ENCODE measurements at regions not wholly inside any gene's neighbourhood (a gene's known extent, or its start where the extent isn't known, plus 50 kb on each side); places are given as distances from the start of the nearest gene placed in this dataset.

DNA sequence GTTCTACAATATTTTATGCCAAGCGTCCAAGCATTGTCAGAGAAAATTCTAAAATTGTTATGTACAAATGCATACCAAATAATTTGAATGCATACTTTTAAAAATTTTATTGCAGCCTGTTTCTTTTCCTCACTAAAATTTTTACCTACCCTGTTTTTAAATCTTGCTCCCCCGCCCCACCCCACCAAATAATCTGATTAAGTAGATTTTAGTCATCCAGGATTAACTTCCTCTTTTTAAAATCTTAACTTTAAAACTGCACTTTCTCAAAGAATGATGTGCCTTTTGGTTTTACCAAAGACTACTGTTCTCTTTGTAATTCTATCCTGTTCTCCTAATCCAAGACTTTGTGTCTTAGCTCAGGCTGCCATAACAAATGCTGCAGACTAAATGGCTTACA, 269.4 kb upstream of the FN1 start:
- no peaks in the 10 kb centered on the region for H3K79me2 ChIP-seq (ENCODE audit: control insufficient read depth in 1 of 2, insufficient read depth in 2 of 2, low read length in 2 of 2)
- H3K9me3 ChIP-seq (ENCODE audit: insufficient read depth in 2 of 2, low read depth in 1 of 2, low read length in 1 of 2), result no peaks in the 10 kb centered on the region; a peak in 1 of 4 replicates
- DNase-seq (ENCODE audit: low read depth in 1 of 2, low spot score in 2 of 2) (no peak), FAIRE-seq (no peak)
- no peak overlapping the region for H3K18ac ChIP-seq (ENCODE audit: extremely low read depth, low read length)
- no peak overlapping the region for H3K56ac ChIP-seq (replicated peaks; ENCODE audit: insufficient read length, low read depth, low read length)
- H3K9ac ChIP-seq (replicated peaks in 1 of 4; ENCODE audit: extremely low read depth in 1 of 4, low read depth in 3 of 4, low read length in 3 of 4), result no peak overlapping the region
- H3K36me3 ChIP-seq (ENCODE audit: control insufficient read depth in 2 of 4, insufficient read depth in 4 of 4, low read length in 3 of 4), result no peaks in the 10 kb centered on the region
- H2BK5ac ChIP-seq (ENCODE audit: low read depth, low read length), result no peak overlapping the region
- no peak overlapping the region for H4K91ac ChIP-seq (replicated peaks; ENCODE audit: insufficient read length, low read length)
- 88% methylated on average over 2 of the region's 2 CpGs; no CpG with 5 or more reads in 1 of the 2 experiments for WGBS, 2 experiments (ENCODE audit: extremely low coverage in 1 of 2, insufficient coverage in 1 of 2, insufficient read length in 1 of 2, insufficient replicate concordance in 2 of 2, low coverage in 1 of 2, low lambda C conversion rate in 2 of 2, missing lambda C conversion rate in 1 of 2)
- CTCF ChIA-PET (ENCODE audit: partially characterized antibody), result no interaction called here
- no peak overlapping the region for H2BK15ac ChIP-seq (ENCODE audit: low read length)
- no peak overlapping the region for H2BK120ac ChIP-seq (replicated peaks; ENCODE audit: low read depth, low read length)
- no peaks in the 10 kb centered on the region; the same call in 1 of the 2 replicates for H3K23me2 ChIP-seq (ENCODE audit: low read depth, low read length)
- no peak for TF ChIP-seq RXRA (IDR thresholded peaks at IDR 0.05; ENCODE audit: insufficient read depth, low read depth, low read length)
- TF ChIP-seq, protein P1, sequence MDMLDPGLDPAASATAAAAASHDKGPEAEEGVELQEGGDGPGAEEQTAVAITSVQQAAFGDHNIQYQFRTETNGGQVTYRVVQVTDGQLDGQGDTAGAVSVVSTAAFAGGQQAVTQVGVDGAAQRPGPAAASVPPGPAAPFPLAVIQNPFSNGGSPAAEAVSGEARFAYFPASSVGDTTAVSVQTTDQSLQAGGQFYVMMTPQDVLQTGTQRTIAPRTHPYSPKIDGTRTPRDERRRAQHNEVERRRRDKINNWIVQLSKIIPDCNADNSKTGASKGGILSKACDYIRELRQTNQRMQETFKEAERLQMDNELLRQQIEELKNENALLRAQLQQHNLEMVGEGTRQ (IDR thresholded peaks at IDR 0.05; ENCODE audit: low read length), result no peak
- H3K4me2 ChIP-seq (ENCODE audit: insufficient read depth in 1 of 2, low read depth in 2 of 2, low read length in 2 of 2), result no peak overlapping the region
- no peak overlapping the region for H3K23ac ChIP-seq (ENCODE audit: insufficient read length)
- H2BK20ac ChIP-seq (ENCODE audit: low read length), result no peak overlapping the region
- H3K4ac ChIP-seq (replicated peaks; ENCODE audit: insufficient read length, low read depth, low read length), result no peak overlapping the region
- no peaks in the 10 kb centered on the region for H4K20me1 ChIP-seq (replicated peaks in 1 of 2; ENCODE audit: control insufficient read depth in 1 of 2, insufficient read depth in 2 of 2, low read length in 2 of 2)
- H4K5ac ChIP-seq (ENCODE audit: insufficient read length, low read depth, low read length), result no peak overlapping the region
- POLR2A ChIA-PET (ENCODE audit: partially characterized antibody), result no interaction called here
- H2AFZ ChIP-seq (ENCODE audit: low read length), result no peak overlapping the region
- no peak overlapping the region for H4K8ac ChIP-seq (ENCODE audit: extremely low read depth, insufficient read depth, low read length)
- H3K4me3 ChIP-seq (ENCODE audit: extremely low read depth in 1 of 4, insufficient read depth in 2 of 4, low read depth in 3 of 4, low read length in 4 of 4), result no peak overlapping the region
- no peaks in the 10 kb centered on the region for H3K27me3 ChIP-seq (replicated peaks in 1 of 4; ENCODE audit: control insufficient read depth in 3 of 4, extremely low read depth in 1 of 4, insufficient read depth in 3 of 4, low read length in 3 of 4)
- no peak overlapping the region for H2AK5ac ChIP-seq (ENCODE audit: low read depth, low read length)
- H3K14ac ChIP-seq (ENCODE audit: insufficient read length), result no peak overlapping the region
- H3K4me1 ChIP-seq (replicated peaks in 1 of 4; ENCODE audit: control insufficient read depth in 3 of 4, insufficient read depth in 4 of 4, low read length in 3 of 4), result no peaks in the 10 kb centered on the region
- H3K79me1 ChIP-seq (ENCODE audit: low read depth, low read length), result no peaks in the 10 kb centered on the region
- no peak overlapping the region for H3K27ac ChIP-seq (ENCODE audit: low read depth, low read length)
- H2BK12ac ChIP-seq (ENCODE audit: low read depth, low read length), result no peak overlapping the region

Measured in H1 (cell line).